ENCODE measurements at regions not wholly inside any gene's neighbourhood (a gene's known extent, or its start where the extent isn't known, plus 50 kb on each side); places are given as distances from the start of the nearest gene placed in this dataset.

DNA sequence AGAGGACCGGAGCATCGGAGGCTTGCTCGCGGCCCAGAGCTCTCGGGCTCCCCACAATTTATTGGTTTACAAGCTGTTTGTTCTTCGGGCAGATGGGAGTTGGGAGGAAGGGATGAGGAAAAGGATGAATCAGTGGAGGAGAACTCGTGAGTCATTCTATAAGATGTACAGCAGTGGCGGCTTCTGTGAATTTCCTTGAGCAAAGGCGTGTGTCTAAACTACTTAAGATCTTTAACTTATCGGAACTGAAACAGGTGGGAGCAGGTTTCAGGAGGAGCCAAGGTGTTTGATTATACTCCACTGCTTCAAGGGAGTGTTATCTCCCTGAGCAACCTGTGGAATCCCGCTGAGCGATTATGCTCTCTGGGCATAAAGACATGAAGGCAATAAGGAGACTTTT, 50.5 kb upstream of the IBTK start:
- TF ChIP-seq EP300 (IDR thresholded peaks at IDR 0.05) (no peak), POLR2A (IDR thresholded peaks at IDR 0.05) (no peak)
- TF ChIP-seq, protein P1, sequence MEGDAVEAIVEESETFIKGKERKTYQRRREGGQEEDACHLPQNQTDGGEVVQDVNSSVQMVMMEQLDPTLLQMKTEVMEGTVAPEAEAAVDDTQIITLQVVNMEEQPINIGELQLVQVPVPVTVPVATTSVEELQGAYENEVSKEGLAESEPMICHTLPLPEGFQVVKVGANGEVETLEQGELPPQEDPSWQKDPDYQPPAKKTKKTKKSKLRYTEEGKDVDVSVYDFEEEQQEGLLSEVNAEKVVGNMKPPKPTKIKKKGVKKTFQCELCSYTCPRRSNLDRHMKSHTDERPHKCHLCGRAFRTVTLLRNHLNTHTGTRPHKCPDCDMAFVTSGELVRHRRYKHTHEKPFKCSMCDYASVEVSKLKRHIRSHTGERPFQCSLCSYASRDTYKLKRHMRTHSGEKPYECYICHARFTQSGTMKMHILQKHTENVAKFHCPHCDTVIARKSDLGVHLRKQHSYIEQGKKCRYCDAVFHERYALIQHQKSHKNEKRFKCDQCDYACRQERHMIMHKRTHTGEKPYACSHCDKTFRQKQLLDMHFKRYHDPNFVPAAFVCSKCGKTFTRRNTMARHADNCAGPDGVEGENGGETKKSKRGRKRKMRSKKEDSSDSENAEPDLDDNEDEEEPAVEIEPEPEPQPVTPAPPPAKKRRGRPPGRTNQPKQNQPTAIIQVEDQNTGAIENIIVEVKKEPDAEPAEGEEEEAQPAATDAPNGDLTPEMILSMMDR (IDR thresholded peaks at IDR 0.05): no peak
- intact Hi-C loops (cut with DNase I): loop anchor here in 1 of 4 donors (5.0 kb wide), 1 partner anchor 804 kb away; no protein-coding TSS in a partner anchor
- Histone ChIP-seq H3K9me3 (no peaks in the 10 kb centered on the region), H3K4me1 (ENCODE audit: insufficient read depth) (no peaks in the 10 kb centered on the region), H3K4me3 (no peak overlapping the region), H3K27ac (no peak overlapping the region), H3K27me3 (no peaks in the 10 kb centered on the region), H3K36me3 (no peaks in the 10 kb centered on the region)
- no peak for DNase-seq
- 80 to 86% (median 81%) methylated on average over 12 of the region's 12 CpGs for WGBS, 3 donors
